WTC11 (cell line): ENCODE measurements at regions not wholly inside any gene's neighbourhood (a gene's known extent, or its start where the extent isn't known, plus 50 kb on each side); places are given as distances from the start of the nearest gene placed in this dataset.

Source experiments
- AFF4 ChIP-seq: sonication (generic); formaldehyde crosslinking; IDR thresholded peaks from 2 replicates; pipeline ENCODE4 v1.8.1; 2023; ENCODE audit warnings: mild to moderate bottlenecking, missing genetic modification reagents, borderline replicate concordance
- CREB1 ChIP-seq: sonication (generic); formaldehyde crosslinking; IDR thresholded peaks from 2 replicates; pipeline ENCODE4 v1.8.0; 2023; ENCODE audit warnings: mild to moderate bottlenecking, missing genetic modification reagents
- CTCF ChIP-seq: fragments of 200-600 bp; IDR thresholded peaks from 2 replicates; pipeline ENCODE4 v1.8.0; 2022; ENCODE audit warnings: antibody characterized with exemption
- E2F1 ChIP-seq: sonication (generic); formaldehyde crosslinking; IDR thresholded peaks from 2 replicates; pipeline ENCODE4 v1.8.0; 2022; ENCODE audit warnings: mild to moderate bottlenecking, missing genetic modification reagents
- MAX ChIP-seq: sonication (generic); formaldehyde crosslinking; IDR thresholded peaks from 2 replicates; pipeline ENCODE4 v1.8.0; 2022; ENCODE audit warnings: mild to moderate bottlenecking, missing genetic modification reagents
- MXD4 ChIP-seq: fragments of 250-450 bp; sonication (Bioruptor Pico); IDR thresholded peaks from 2 replicates; pipeline ENCODE4 v1.8.0; 2021; ENCODE audit warnings: mild to moderate bottlenecking, moderate library complexity, borderline replicate concordance
- RELA ChIP-seq: sonication (generic); formaldehyde crosslinking; IDR thresholded peaks from 2 replicates; pipeline ENCODE4 v1.8.1; 2022; ENCODE audit warnings: missing genetic modification reagents, mild to moderate bottlenecking, borderline replicate concordance
- SMAD4 ChIP-seq: sonication (generic); formaldehyde crosslinking; IDR thresholded peaks from 2 replicates; pipeline ENCODE4 v1.8.0; 2022; ENCODE audit warnings: mild to moderate bottlenecking, missing genetic modification reagents
- TCF7 ChIP-seq: sonication (generic); formaldehyde crosslinking; IDR thresholded peaks from 2 replicates; pipeline ENCODE4 v1.8.0; 2022; ENCODE audit warnings: mild to moderate bottlenecking, low read depth, missing genetic modification reagents, moderate library complexity
- TP53 ChIP-seq: sonication (generic); formaldehyde crosslinking; IDR thresholded peaks from 2 replicates; pipeline ENCODE4 v1.8.1; 2023; ENCODE audit warnings: mild to moderate bottlenecking, missing genetic modification reagents
- USF2 ChIP-seq: sonication (generic); formaldehyde crosslinking; IDR thresholded peaks from 2 replicates; pipeline ENCODE4 v1.8.1; 2023; ENCODE audit warnings: mild to moderate bottlenecking, missing genetic modification reagents, moderate library complexity
- ZNF138 ChIP-seq: sonication (generic); formaldehyde crosslinking; conservative IDR thresholded peaks from 2 replicates; pipeline ENCODE4 v1.8.1; 2022; ENCODE audit warnings: mild to moderate bottlenecking, moderate library complexity, missing genetic modification reagents

GRCh38 chr13:112185466-112185865, 118.5 kb downstream of the SOX1 start:
- TF ChIP-seq E2F1 (CRISPR knock-in tag) (no peak), CTCF (no peak), MXD4 (CRISPR knock-in tag) (no peak), TP53 (CRISPR knock-in tag) (no peak), TCF7 (CRISPR knock-in tag) (no peak), USF2 (CRISPR knock-in tag) (no peak), MAX (CRISPR knock-in tag) (no peak), CREB1 (CRISPR knock-in tag) (no peak), SMAD4 (no peak), AFF4 (CRISPR knock-in tag) (no peak), RELA (CRISPR knock-in tag) (no peak), ZNF138 (CRISPR knock-in tag) (no peak)
